ENCODE measurements at regions not wholly inside any gene's neighbourhood (a gene's known extent, or its start where the extent isn't known, plus 50 kb on each side); places are given as distances from the start of the nearest gene placed in this dataset.

- no peaks in the 10 kb centered on the region for H3K9me3 ChIP-seq
- no peak overlapping the region for H3K4me2 ChIP-seq
- no peaks in the 10 kb centered on the region for H3K4me1 ChIP-seq
- H3K27me3 ChIP-seq = no peaks in the 10 kb centered on the region
- H3K36me3 ChIP-seq = no peaks in the 10 kb centered on the region
- no peaks in the 10 kb centered on the region for H4K20me1 ChIP-seq
- TF ChIP-seq Cebpa-rat (IDR thresholded peaks at IDR 0.05) = no peak
- no peak overlapping the region for H3K27ac ChIP-seq
- no peak overlapping the region for H3K9ac ChIP-seq
- H3K4me3 ChIP-seq = no peak overlapping the region
Measured at GRCh38 chr11:106276126-106276525, 198.7 kb downstream of the AASDHPPT start.

- Histone ChIP-seq H3K36me3 (no peaks in the 10 kb centered on the region), H4K20me1 (no peaks in the 10 kb centered on the region), H3K27ac (no peak overlapping the region), H3K27me3 (no peaks in the 10 kb centered on the region), H3K9me3 (no peaks in the 10 kb centered on the region), H3K4me1 (no peaks in the 10 kb centered on the region), H3K4me3 (no peak overlapping the region), H3K9ac (no peak overlapping the region), H3K4me2 (no peak overlapping the region)
- TF ChIP-seq Cebpa-rat (IDR thresholded peaks at IDR 0.05) = no peak
Measured at GRCh38 chr11:106276859-106277436, 199.5 kb downstream of the AASDHPPT start.

- Histone ChIP-seq H3K27me3 (no peaks in the 10 kb centered on the region), H3K9me3 (no peaks in the 10 kb centered on the region), H3K27ac (no peak overlapping the region), H3K4me3 (no peak overlapping the region), H4K20me1 (no peaks in the 10 kb centered on the region), H3K36me3 (no peaks in the 10 kb centered on the region), H3K4me1 (no peaks in the 10 kb centered on the region), H3K4me2 (no peak overlapping the region), H3K9ac (no peak overlapping the region)
- no peak for TF ChIP-seq Cebpa-rat (IDR thresholded peaks at IDR 0.05)
Measured at GRCh38 chr11:106277484-106277883, 200.0 kb downstream of the AASDHPPT start.

- Histone ChIP-seq H3K4me1 (no peaks in the 10 kb centered on the region), H3K36me3 (no peaks in the 10 kb centered on the region), H4K20me1 (no peaks in the 10 kb centered on the region), H3K4me3 (no peak overlapping the region), H3K27ac (no peak overlapping the region), H3K9ac (no peak overlapping the region), H3K4me2 (no peak overlapping the region), H3K9me3 (no peaks in the 10 kb centered on the region), H3K27me3 (no peaks in the 10 kb centered on the region)
- no peak for TF ChIP-seq Cebpa-rat (IDR thresholded peaks at IDR 0.05)
Measured at GRCh38 chr11:106278391-106278790, 200.9 kb downstream of the AASDHPPT start.

GRCh38 chr11:106280036-106280435, 202.6 kb downstream of the AASDHPPT start:
- no peak overlapping the region for H3K4me2 ChIP-seq
- H3K4me1 ChIP-seq = no peaks in the 10 kb centered on the region
- no peaks in the 10 kb centered on the region for H3K9me3 ChIP-seq
- no peak for TF ChIP-seq Cebpa-rat (IDR thresholded peaks at IDR 0.05)
- H3K4me3 ChIP-seq = no peak overlapping the region
- H3K9ac ChIP-seq = no peak overlapping the region
- H4K20me1 ChIP-seq = no peaks in the 10 kb centered on the region
- no peak overlapping the region for H3K27ac ChIP-seq
- H3K36me3 ChIP-seq = no peaks in the 10 kb centered on the region
- H3K27me3 ChIP-seq = no peaks in the 10 kb centered on the region

GRCh38 chr11:106281455-106282173, 204.2 kb downstream of the AASDHPPT start:
- Histone ChIP-seq H3K9ac (no peak overlapping the region), H4K20me1 (no peaks in the 10 kb centered on the region), H3K4me1 (no peaks in the 10 kb centered on the region), H3K4me2 (no peak overlapping the region), H3K27me3 (no peaks in the 10 kb centered on the region), H3K36me3 (no peaks in the 10 kb centered on the region), H3K27ac (no peak overlapping the region), H3K9me3 (no peaks in the 10 kb centered on the region), H3K4me3 (no peak overlapping the region)
- no peak for TF ChIP-seq Cebpa-rat (IDR thresholded peaks at IDR 0.05)

- H3K9me3 ChIP-seq = no peaks in the 10 kb centered on the region
- no peak overlapping the region for H3K27ac ChIP-seq
- H3K36me3 ChIP-seq = no peaks in the 10 kb centered on the region
- H4K20me1 ChIP-seq = no peaks in the 10 kb centered on the region
- no peak overlapping the region for H3K4me2 ChIP-seq
- no peak overlapping the region for H3K4me3 ChIP-seq
- TF ChIP-seq Cebpa-rat (IDR thresholded peaks at IDR 0.05) = no peak
- no peaks in the 10 kb centered on the region for H3K4me1 ChIP-seq
- no peaks in the 10 kb centered on the region for H3K27me3 ChIP-seq
- no peak overlapping the region for H3K9ac ChIP-seq
Measured at GRCh38 chr11:106286881-106287504, 209.5 kb downstream of the AASDHPPT start.

- H3K27me3 ChIP-seq = no peaks in the 10 kb centered on the region
- no peak overlapping the region for H3K27ac ChIP-seq
- no peaks in the 10 kb centered on the region for H3K9me3 ChIP-seq
- no peaks in the 10 kb centered on the region for H3K4me1 ChIP-seq
- no peaks in the 10 kb centered on the region for H4K20me1 ChIP-seq
- H3K9ac ChIP-seq = no peak overlapping the region
- TF ChIP-seq Cebpa-rat (IDR thresholded peaks at IDR 0.05) = no peak
- no peak overlapping the region for H3K4me3 ChIP-seq
- no peak overlapping the region for H3K4me2 ChIP-seq
- no peaks in the 10 kb centered on the region for H3K36me3 ChIP-seq
Measured at GRCh38 chr11:106288057-106288456, 210.6 kb downstream of the AASDHPPT start.

GRCh38 chr11:106288822-106289387, 211.4 kb downstream of the AASDHPPT start:
- Histone ChIP-seq H3K9ac (no peak overlapping the region), H3K4me3 (no peak overlapping the region), H3K4me1 (no peaks in the 10 kb centered on the region), H3K4me2 (no peak overlapping the region), H3K36me3 (no peaks in the 10 kb centered on the region), H3K27ac (no peak overlapping the region), H3K9me3 (no peaks in the 10 kb centered on the region), H3K27me3 (no peaks in the 10 kb centered on the region), H4K20me1 (no peaks in the 10 kb centered on the region)
- no peak for TF ChIP-seq Cebpa-rat (IDR thresholded peaks at IDR 0.05)

GRCh38 chr11:106292526-106292925, 215.1 kb downstream of the AASDHPPT start:
- Histone ChIP-seq H4K20me1 (no peaks in the 10 kb centered on the region), H3K4me3 (no peak overlapping the region), H3K27me3 (no peaks in the 10 kb centered on the region), H3K4me2 (no peak overlapping the region), H3K9me3 (no peaks in the 10 kb centered on the region), H3K9ac (no peak overlapping the region), H3K4me1 (no peaks in the 10 kb centered on the region), H3K36me3 (no peaks in the 10 kb centered on the region), H3K27ac (no peak overlapping the region)
- no peak for TF ChIP-seq Cebpa-rat (IDR thresholded peaks at IDR 0.05)
